ENCODE measurements at regions not wholly inside any gene's neighbourhood (a gene's known extent, or its start where the extent isn't known, plus 50 kb on each side); places are given as distances from the start of the nearest gene placed in this dataset.

DNA sequence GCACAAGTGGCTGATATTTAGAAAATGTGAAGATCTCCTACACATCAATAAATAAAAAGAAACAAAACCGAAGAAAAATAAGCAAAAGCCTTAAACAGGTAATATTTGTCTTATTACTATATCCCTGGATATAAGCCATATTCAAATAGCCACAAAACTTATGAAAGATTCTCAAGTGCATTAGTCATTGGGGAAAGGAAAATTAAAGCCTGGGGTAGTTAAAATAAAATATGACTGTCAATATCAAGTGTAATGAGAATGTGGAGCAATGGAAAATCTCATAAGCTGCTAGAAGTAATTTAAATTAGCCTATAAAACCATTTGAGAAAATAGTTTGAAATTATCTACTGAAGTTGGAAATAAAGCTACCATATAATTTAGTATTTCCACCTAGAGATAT is 399.9 kb downstream of the GASK1B start:
- Histone ChIP-seq H3K27ac (ENCODE audit: low read depth in 1 of 2, low read length in 2 of 2) (no peak overlapping the region), H3K27me3 (ENCODE audit: control insufficient read depth in 1 of 2, insufficient read depth in 2 of 2, low read length in 2 of 2) (no peaks in the 10 kb centered on the region), H3K4me3 (ENCODE audit: low read length) (no peak overlapping the region), H3K36me3 (ENCODE audit: insufficient read depth, low read length) (no peaks in the 10 kb centered on the region), H3K9me3 (ENCODE audit: control insufficient read depth in 1 of 2, insufficient read depth in 1 of 2, low read length in 2 of 2) (peaks cover 0 to 4% of the 10 kb centered on the region in 2 experiments), H3K4me1 (ENCODE audit: insufficient read depth, low read length) (no peaks in the 10 kb centered on the region)
- no peak overlapping the region for H3K4me3 Mint-ChIP-seq
- intact Hi-C loops (cut with DNase I, micrococcal nuclease): no loop called here
- H3K27me3 Mint-ChIP-seq: no peaks in the 10 kb centered on the region
- DNase-seq (no peak), ATAC-seq (ENCODE audit: poor library complexity) (no peak)
- ChIA-PET POLR2A (no interaction called here), CTCF (no interaction called here)
- no peaks in the 10 kb centered on the region for H3K4me1 Mint-ChIP-seq (ENCODE audit: low read depth)
- no peaks in the 10 kb centered on the region for H3K36me3 Mint-ChIP-seq (ENCODE audit: low read depth)
- H3K9me3 Mint-ChIP-seq: peaks cover 2% of the 10 kb centered on the region
- H3K27ac Mint-ChIP-seq: no peak overlapping the region
- TF ChIP-seq, protein P1, sequence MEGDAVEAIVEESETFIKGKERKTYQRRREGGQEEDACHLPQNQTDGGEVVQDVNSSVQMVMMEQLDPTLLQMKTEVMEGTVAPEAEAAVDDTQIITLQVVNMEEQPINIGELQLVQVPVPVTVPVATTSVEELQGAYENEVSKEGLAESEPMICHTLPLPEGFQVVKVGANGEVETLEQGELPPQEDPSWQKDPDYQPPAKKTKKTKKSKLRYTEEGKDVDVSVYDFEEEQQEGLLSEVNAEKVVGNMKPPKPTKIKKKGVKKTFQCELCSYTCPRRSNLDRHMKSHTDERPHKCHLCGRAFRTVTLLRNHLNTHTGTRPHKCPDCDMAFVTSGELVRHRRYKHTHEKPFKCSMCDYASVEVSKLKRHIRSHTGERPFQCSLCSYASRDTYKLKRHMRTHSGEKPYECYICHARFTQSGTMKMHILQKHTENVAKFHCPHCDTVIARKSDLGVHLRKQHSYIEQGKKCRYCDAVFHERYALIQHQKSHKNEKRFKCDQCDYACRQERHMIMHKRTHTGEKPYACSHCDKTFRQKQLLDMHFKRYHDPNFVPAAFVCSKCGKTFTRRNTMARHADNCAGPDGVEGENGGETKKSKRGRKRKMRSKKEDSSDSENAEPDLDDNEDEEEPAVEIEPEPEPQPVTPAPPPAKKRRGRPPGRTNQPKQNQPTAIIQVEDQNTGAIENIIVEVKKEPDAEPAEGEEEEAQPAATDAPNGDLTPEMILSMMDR (IDR thresholded peaks at IDR 0.05): no peak

GRCh38 chr4:157768419-157768818 is 404.4 kb downstream of the GASK1B start:
- ATAC-seq (ENCODE audit: poor library complexity): no peak
- POLR2A ChIA-PET: no interaction called here
- CTCF ChIA-PET: no interaction called here
- H3K9me3 ChIP-seq (ENCODE audit: control insufficient read depth in 1 of 2, insufficient read depth in 1 of 2, low read length in 2 of 2): peaks cover 0 to 5% of the 10 kb centered on the region in 2 experiments
- TF ChIP-seq, protein P1 (IDR thresholded peaks at IDR 0.05): no peak
- H3K27me3 ChIP-seq (ENCODE audit: control insufficient read depth in 1 of 2, insufficient read depth in 2 of 2, low read length in 2 of 2): no peaks in the 10 kb centered on the region
- intact Hi-C loops (cut with DNase I, micrococcal nuclease): no loop called here
- peaks cover 7% of the 10 kb centered on the region for H3K9me3 Mint-ChIP-seq
- H3K27ac ChIP-seq (ENCODE audit: low read depth in 1 of 2, low read length in 2 of 2): no peak overlapping the region
- no peak overlapping the region for H3K27ac Mint-ChIP-seq
- H3K27me3 Mint-ChIP-seq: no peaks in the 10 kb centered on the region
- H3K4me3 Mint-ChIP-seq: no peak overlapping the region
- H3K36me3 ChIP-seq (ENCODE audit: insufficient read depth, low read length): no peaks in the 10 kb centered on the region
- H3K4me1 ChIP-seq (ENCODE audit: insufficient read depth, low read length): no peaks in the 10 kb centered on the region
- no peak overlapping the region for H3K4me3 ChIP-seq (ENCODE audit: low read length)
- H3K4me1 Mint-ChIP-seq (ENCODE audit: low read depth): no peaks in the 10 kb centered on the region
- H3K36me3 Mint-ChIP-seq (ENCODE audit: low read depth): no peaks in the 10 kb centered on the region
- no peak for DNase-seq

DNA sequence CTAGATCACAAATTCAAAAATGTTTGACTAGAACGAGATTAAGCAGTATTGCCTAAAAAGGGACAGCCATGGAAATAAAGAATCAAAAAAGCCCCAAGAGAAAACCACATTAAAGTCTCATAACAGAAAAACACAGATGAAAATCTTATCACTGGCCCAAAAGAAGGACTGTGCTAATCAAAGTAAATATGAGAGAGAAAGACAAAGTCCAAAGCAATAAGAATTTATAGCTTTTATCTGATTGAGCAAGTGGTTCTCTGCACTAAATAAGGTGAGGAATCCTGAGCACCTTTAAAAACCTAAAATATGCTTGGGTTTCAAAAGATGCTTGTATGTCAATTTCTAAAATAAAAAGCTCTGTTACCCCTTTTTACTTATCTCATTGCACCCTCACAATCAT is 409.3 kb downstream of the GASK1B start:
- Histone ChIP-seq H3K4me3 (ENCODE audit: low read length) (no peak overlapping the region), H3K9me3 (ENCODE audit: control insufficient read depth in 1 of 2, insufficient read depth in 1 of 2, low read length in 2 of 2) (peaks cover 0 to 9% of the 10 kb centered on the region in 2 experiments), H3K27me3 (ENCODE audit: control insufficient read depth in 1 of 2, insufficient read depth in 2 of 2, low read length in 2 of 2) (no peaks in the 10 kb centered on the region), H3K27ac (ENCODE audit: low read depth in 1 of 2, low read length in 2 of 2) (no peak overlapping the region), H3K36me3 (ENCODE audit: insufficient read depth, low read length) (no peaks in the 10 kb centered on the region), H3K4me1 (ENCODE audit: insufficient read depth, low read length) (no peaks in the 10 kb centered on the region)
- no peak for ATAC-seq (ENCODE audit: poor library complexity)
- intact Hi-C loops (cut with DNase I, micrococcal nuclease): no loop called here
- ChIA-PET POLR2A (no interaction called here), CTCF (no interaction called here)
- TF ChIP-seq, protein P1 (IDR thresholded peaks at IDR 0.05): no peak
- Mint-ChIP-seq H3K9me3 (peaks cover 7% of the 10 kb centered on the region), H3K4me3 (no peak overlapping the region), H3K27me3 (no peaks in the 10 kb centered on the region), H3K4me1 (ENCODE audit: low read depth) (no peaks in the 10 kb centered on the region), H3K27ac (no peak overlapping the region), H3K36me3 (ENCODE audit: low read depth) (no peaks in the 10 kb centered on the region)
- no peak for DNase-seq
